ENCODE measurements at regions not wholly inside any gene's neighbourhood (a gene's known extent, or its start where the extent isn't known, plus 50 kb on each side); places are given as distances from the start of the nearest gene placed in this dataset.

DNA sequence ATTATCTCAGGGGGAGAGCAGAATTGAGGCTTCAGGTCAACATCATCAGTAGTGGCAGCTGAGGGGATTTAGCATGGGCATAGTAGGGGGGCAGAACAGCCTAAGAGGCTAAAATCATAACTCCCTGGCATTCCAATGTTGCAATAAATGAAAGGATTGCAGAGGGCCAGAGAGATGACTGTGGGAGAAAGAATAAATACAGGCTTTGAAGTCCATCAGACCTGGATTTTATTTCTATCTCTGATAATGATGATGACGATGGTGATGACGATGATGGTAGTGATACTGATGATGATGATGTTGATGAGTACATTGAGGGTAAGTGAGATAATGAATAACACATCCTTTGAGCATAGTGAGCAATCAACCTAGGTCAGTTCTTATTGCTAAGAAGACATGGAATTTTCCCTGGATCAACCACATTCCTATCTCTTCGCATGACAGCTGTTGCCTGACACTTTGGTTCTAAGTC, 107.4 kb upstream of the CDH11 start:
- TF ChIP-seq, protein P1, sequence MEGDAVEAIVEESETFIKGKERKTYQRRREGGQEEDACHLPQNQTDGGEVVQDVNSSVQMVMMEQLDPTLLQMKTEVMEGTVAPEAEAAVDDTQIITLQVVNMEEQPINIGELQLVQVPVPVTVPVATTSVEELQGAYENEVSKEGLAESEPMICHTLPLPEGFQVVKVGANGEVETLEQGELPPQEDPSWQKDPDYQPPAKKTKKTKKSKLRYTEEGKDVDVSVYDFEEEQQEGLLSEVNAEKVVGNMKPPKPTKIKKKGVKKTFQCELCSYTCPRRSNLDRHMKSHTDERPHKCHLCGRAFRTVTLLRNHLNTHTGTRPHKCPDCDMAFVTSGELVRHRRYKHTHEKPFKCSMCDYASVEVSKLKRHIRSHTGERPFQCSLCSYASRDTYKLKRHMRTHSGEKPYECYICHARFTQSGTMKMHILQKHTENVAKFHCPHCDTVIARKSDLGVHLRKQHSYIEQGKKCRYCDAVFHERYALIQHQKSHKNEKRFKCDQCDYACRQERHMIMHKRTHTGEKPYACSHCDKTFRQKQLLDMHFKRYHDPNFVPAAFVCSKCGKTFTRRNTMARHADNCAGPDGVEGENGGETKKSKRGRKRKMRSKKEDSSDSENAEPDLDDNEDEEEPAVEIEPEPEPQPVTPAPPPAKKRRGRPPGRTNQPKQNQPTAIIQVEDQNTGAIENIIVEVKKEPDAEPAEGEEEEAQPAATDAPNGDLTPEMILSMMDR (conservative IDR thresholded peaks at IDR 0.05 in 1 of 2, IDR thresholded peaks at IDR 0.05 in 1 of 2; ENCODE audit: low read depth in 1 of 2, low read length in 2 of 2), result no peak
- TF ChIP-seq EZH2 (IDR thresholded peaks at IDR 0.05; ENCODE audit: low read length, missing control alignments), result no peak
